Thyroid gland (tissue), 4 donors: ENCODE measurements at regions not wholly inside any gene's neighbourhood (a gene's known extent, or its start where the extent isn't known, plus 50 kb on each side); places are given as distances from the start of the nearest gene placed in this dataset.

ENCODE experiments used
- DNase-seq, 2 donors: peaks; one replicate each; pipeline ENCODE4 v3.0.0-alpha.2; 2019
- H3K27ac ChIP-seq, 3 donors: fragments of 200-600 bp; sonication (generic); 1 replicate in 2 of 3; 2 replicates in 1 of 3; pipeline ENCODE4 v1.5.1; 2016 to 2019; ENCODE audit warnings: mild to moderate bottlenecking in 1 of 3, moderate library complexity in 1 of 3
- H3K27me3 ChIP-seq: fragments of 200-600 bp; sonication (generic); one replicate; pipeline ENCODE4 v1.5.1; 2019
- H3K36me3 ChIP-seq, 2 donors: fragments of 200-600 bp; sonication (generic); one replicate each; pipeline ENCODE4 v1.5.1; 2016 to 2019
- H3K4me1 ChIP-seq, 2 donors: fragments of 200-600 bp; sonication (generic); one replicate each; pipeline ENCODE4 v1.5.1; 2017 to 2019
- H3K4me3 ChIP-seq, 3 donors: fragments of 200-600 bp; sonication (generic); replicated peaks in 1 of 3; 1 replicate in 2 of 3; 2 replicates in 1 of 3; pipeline ENCODE4 v1.5.1; 2016; ENCODE audit warnings: mild to moderate bottlenecking in 1 of 3
- H3K9me3 ChIP-seq: fragments of 200-600 bp; sonication (generic); one replicate; pipeline ENCODE4 v1.5.1; 2017
- CTCF ChIP-seq, 6 experiments: fragments of 200-600 bp in 3 of 6; fragments of 450-650 bp in 3 of 6; sonication (generic) in 3 of 6; IDR thresholded peaks; one replicate each; pipeline ENCODE4 v1.5.1; 2016 to 2019; ENCODE audit warnings: antibody characterized with exemption in 6 of 6, mild to moderate bottlenecking in 2 of 6, inconsistent platforms in 1 of 6, moderate library complexity in 1 of 6
- POLR2A ChIP-seq, 2 donors: fragments of 450-650 bp; IDR thresholded peaks; one replicate each; pipeline ENCODE4 v1.6.1; 2017; ENCODE audit warnings: antibody characterized with exemption in 2 of 2, mild to moderate bottlenecking in 2 of 2, moderate library complexity in 1 of 2
- WGBS, 2 donors: methylation state at CpG; one replicate each; pipeline ENCODE4 v1.1.5; 2017; 5-methylcytosine and 5-hydroxymethylcytosine counted together
- intact Hi-C: fragments of 100-400 bp; cut with DNase I; formaldehyde crosslinking; loops from one replicate; pipeline ENCODE4 v1.15.1; 2023

DNA sequence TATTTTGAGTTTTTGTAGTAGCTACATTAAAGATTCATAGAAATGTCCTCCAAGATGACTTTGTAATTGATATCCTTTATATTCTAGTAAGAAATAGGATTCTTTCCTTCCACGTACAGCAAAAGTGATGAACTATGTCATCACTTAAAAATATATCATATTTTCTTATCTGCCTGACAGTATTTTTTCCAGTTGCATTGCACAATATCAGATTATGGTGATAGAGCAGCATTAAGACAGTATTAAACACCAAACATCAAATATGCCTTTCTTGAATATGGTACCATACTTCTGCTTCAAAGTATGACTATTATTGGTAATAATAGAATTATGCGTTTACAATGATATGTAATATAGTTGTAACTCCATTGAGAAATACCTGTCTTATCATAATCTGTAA is 919.8 kb upstream of the EDIL3 start:
- DNase-seq: no peak
- Histone ChIP-seq H3K4me3 (no peak overlapping the region), H3K4me1 (no peaks in the 10 kb centered on the region), H3K36me3 (no peaks in the 10 kb centered on the region), H3K27me3 (no peaks in the 10 kb centered on the region), H3K27ac (no peak overlapping the region), H3K9me3 (no peaks in the 10 kb centered on the region)
- no peak for TF ChIP-seq POLR2A (IDR thresholded peaks at IDR 0.05)
- TF ChIP-seq CTCF (IDR thresholded peaks at IDR 0.05): no peak
- intact Hi-C loops: no loop called here
- 84 to 85% methylated on average over 2 of the region's 2 CpGs for WGBS, 2 donors

- DNase-seq: no peak
- H3K9me3 ChIP-seq: no peaks in the 10 kb centered on the region
- no peak overlapping the region for H3K27ac ChIP-seq
- no peak overlapping the region for H3K4me3 ChIP-seq
- 90 to 91% methylated on average over 3 of the region's 3 CpGs for WGBS, 2 donors
- intact Hi-C loops: no loop called here
- TF ChIP-seq POLR2A (IDR thresholded peaks at IDR 0.05): no peak
- TF ChIP-seq CTCF (IDR thresholded peaks at IDR 0.05): no peak
- no peaks in the 10 kb centered on the region for H3K36me3 ChIP-seq
- no peaks in the 10 kb centered on the region for H3K27me3 ChIP-seq
- H3K4me1 ChIP-seq: no peaks in the 10 kb centered on the region
Measured at GRCh38 chr5:85305766-85306165, 921.1 kb upstream of the EDIL3 start.

- H3K27me3 ChIP-seq: no peaks in the 10 kb centered on the region
- H3K36me3 ChIP-seq: no peaks in the 10 kb centered on the region
- no peaks in the 10 kb centered on the region for H3K9me3 ChIP-seq
- 80 to 81% methylated on average over 7 of the region's 7 CpGs for WGBS, 2 donors
- no peak for DNase-seq
- H3K4me3 ChIP-seq: no peak overlapping the region
- TF ChIP-seq CTCF (IDR thresholded peaks at IDR 0.05) (no peak), POLR2A (IDR thresholded peaks at IDR 0.05) (no peak)
- intact Hi-C loops: no loop called here
- no peaks in the 10 kb centered on the region for H3K4me1 ChIP-seq
- H3K27ac ChIP-seq: no peak overlapping the region
Measured at GRCh38 chr5:85311536-85311935, 926.9 kb upstream of the EDIL3 start.

- H3K9me3 ChIP-seq: no peaks in the 10 kb centered on the region
- no peak overlapping the region for H3K4me3 ChIP-seq
- no peak overlapping the region for H3K27ac ChIP-seq
- H3K36me3 ChIP-seq: no peaks in the 10 kb centered on the region
- H3K4me1 ChIP-seq: no peaks in the 10 kb centered on the region
- H3K27me3 ChIP-seq: no peaks in the 10 kb centered on the region
- 66 to 74% methylated on average over 6 of the region's 6 CpGs for WGBS, 2 donors
- TF ChIP-seq CTCF (IDR thresholded peaks at IDR 0.05) (no peak), POLR2A (IDR thresholded peaks at IDR 0.05) (no peak)
- intact Hi-C loops: no loop called here
- DNase-seq: no peak
Measured at GRCh38 chr5:85320495-85320894, 935.8 kb upstream of the EDIL3 start.

DNA sequence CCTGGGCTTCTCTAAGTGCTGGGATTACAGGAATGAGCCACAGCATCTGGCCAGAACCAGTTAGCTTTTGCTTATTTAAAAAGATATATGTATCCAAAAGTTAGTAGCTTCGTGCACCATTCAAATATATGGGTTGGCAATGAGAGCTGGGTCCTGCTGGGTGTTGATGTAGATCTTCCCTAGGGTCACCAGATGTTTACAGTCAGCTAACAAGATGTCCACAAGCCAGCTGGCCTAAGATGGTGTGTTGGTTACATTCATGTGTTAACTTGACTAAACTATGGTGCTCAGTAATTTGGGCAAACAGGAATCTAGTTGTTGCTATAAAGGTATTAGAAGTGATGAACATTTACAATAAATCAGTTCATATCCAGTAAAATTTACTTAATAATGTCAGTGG is 948.6 kb upstream of the EDIL3 start:
- intact Hi-C loops: no loop called here

More for the DNA sequence above, 948.6 kb upstream of the EDIL3 start:
- H3K4me3 ChIP-seq: no peak overlapping the region
- no peak for DNase-seq
- no peaks in the 10 kb centered on the region for H3K36me3 ChIP-seq
- H3K27ac ChIP-seq: no peak overlapping the region
- WGBS, 2 donors: 60 to 76% methylated on average over 1 of the region's 1 CpG
- H3K27me3 ChIP-seq: no peaks in the 10 kb centered on the region
- H3K4me1 ChIP-seq: no peaks in the 10 kb centered on the region
- no peaks in the 10 kb centered on the region for H3K9me3 ChIP-seq
- TF ChIP-seq CTCF (IDR thresholded peaks at IDR 0.05): no peak
- no peak for TF ChIP-seq POLR2A (IDR thresholded peaks at IDR 0.05)
